ENCODE measurements at regions not wholly inside any gene's neighbourhood (a gene's known extent, or its start where the extent isn't known, plus 50 kb on each side); places are given as distances from the start of the nearest gene placed in this dataset.

- DNase-seq (ENCODE audit: low read depth, low spot score), result no peak
- TF ChIP-seq POLR2AphosphoS5 (IDR thresholded peaks at IDR 0.05; ENCODE audit: borderline replicate concordance, low read depth, low read length), result no peak
- no peak for TF ChIP-seq EZH2 (IDR thresholded peaks at IDR 0.05)
- no peak for TF ChIP-seq FOXP2 (optimal IDR thresholded peaks at IDR 0.05; ENCODE audit: control extremely low read depth, extremely low read length, insufficient read depth)
- no peak overlapping the region for H3K27ac ChIP-seq
- no peak overlapping the region for H3K9ac ChIP-seq (ENCODE audit: insufficient read length)
- no peak overlapping the region for H3K4me3 ChIP-seq
- no peaks in the 10 kb centered on the region for H3K36me3 ChIP-seq (ENCODE audit: insufficient read depth, low read length)
- H3K9me3 ChIP-seq (ENCODE audit: low read depth, low read length), result no peaks in the 10 kb centered on the region
Measured at GRCh38 chr2:173580956-173581355, 226.3 kb downstream of the CDCA7 start.

- DNase-seq (ENCODE audit: low read depth, low spot score), result no peak
- TF ChIP-seq POLR2AphosphoS5 (IDR thresholded peaks at IDR 0.05; ENCODE audit: borderline replicate concordance, low read depth, low read length) (no peak), EZH2 (IDR thresholded peaks at IDR 0.05) (no peak), FOXP2 (optimal IDR thresholded peaks at IDR 0.05; ENCODE audit: control extremely low read depth, extremely low read length, insufficient read depth) (no peak)
- Histone ChIP-seq H3K36me3 (ENCODE audit: insufficient read depth, low read length) (no peaks in the 10 kb centered on the region), H3K4me3 (no peak overlapping the region), H3K27ac (no peak overlapping the region), H3K9me3 (ENCODE audit: low read depth, low read length) (no peaks in the 10 kb centered on the region), H3K9ac (ENCODE audit: insufficient read length) (no peak overlapping the region)
Measured at GRCh38 chr2:173583196-173583595, 228.5 kb downstream of the CDCA7 start.

DNA sequence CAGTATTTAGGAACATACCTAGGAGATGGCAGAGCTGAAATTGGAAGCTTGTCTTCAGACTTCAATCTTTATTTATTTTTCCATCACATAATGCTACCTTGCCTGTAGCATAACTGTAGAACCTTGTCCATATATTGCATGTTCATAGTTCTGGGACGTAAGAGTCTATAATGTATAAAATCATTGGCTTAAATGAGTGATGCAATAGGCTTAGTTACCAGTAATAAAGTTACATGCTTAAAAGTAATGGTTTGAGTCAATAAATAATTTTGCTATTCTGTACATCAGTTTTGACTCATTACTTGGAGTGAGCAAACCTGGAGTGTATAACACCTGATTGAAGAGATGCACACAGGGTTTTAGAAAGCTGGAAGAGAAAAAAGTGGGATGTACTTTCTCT, 229.3 kb downstream of the CDCA7 start:
- no peak for TF ChIP-seq EZH2 (IDR thresholded peaks at IDR 0.05)
- no peak for TF ChIP-seq FOXP2 (optimal IDR thresholded peaks at IDR 0.05; ENCODE audit: control extremely low read depth, extremely low read length, insufficient read depth)
- TF ChIP-seq POLR2AphosphoS5 (IDR thresholded peaks at IDR 0.05; ENCODE audit: borderline replicate concordance, low read depth, low read length), result no peak
- no peak overlapping the region for H3K27ac ChIP-seq
- no peaks in the 10 kb centered on the region for H3K9me3 ChIP-seq (ENCODE audit: low read depth, low read length)
- H3K36me3 ChIP-seq (ENCODE audit: insufficient read depth, low read length), result no peaks in the 10 kb centered on the region
- DNase-seq (ENCODE audit: low read depth, low spot score), result no peak
- H3K4me3 ChIP-seq, result no peak overlapping the region
- no peak overlapping the region for H3K9ac ChIP-seq (ENCODE audit: insufficient read length)

DNA sequence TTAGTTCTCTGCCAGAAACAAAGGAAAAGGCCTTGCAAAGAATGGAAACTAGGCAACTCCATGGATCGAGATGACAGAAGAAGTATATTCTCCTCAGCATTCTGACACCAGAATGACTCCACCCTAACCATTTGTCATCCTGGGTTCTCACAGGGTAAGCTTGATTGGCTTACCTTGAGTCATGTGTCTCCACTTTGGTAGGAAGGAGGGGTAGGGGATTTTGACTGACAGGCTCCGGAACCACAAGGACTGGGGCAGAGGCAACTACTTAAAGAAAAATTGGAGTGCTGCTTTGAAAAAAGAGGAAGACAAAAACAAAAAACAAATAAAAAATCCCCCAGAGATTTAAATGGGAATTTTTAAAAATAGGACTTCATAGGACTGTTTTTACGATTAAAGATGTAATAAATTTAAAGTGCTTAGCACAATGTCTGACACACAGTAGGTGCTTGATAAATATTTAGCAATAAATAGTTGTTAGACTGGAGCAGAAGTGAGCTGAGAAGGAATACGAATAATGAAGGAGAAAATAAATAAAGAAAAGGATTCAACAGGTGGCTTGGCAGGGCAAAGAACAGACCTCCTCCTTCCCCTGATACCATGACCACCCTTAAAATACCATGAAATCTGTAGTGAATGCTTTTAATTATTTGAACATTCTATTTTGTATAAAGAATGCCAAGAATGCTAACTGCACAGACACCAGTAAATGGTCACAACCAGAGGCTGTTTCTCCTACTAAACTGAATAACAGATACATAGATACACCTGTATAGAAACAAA, 230.2 kb downstream of the CDCA7 start:
- H3K27ac ChIP-seq, result no peak overlapping the region
- DNase-seq (ENCODE audit: low read depth, low spot score), result no peak
- H3K9ac ChIP-seq (ENCODE audit: insufficient read length), result no peak overlapping the region
- H3K36me3 ChIP-seq (ENCODE audit: insufficient read depth, low read length), result no peaks in the 10 kb centered on the region
- H3K9me3 ChIP-seq (ENCODE audit: low read depth, low read length), result no peaks in the 10 kb centered on the region
- H3K4me3 ChIP-seq, result no peak overlapping the region
- no peak for TF ChIP-seq FOXP2 (optimal IDR thresholded peaks at IDR 0.05; ENCODE audit: control extremely low read depth, extremely low read length, insufficient read depth)
- no peak for TF ChIP-seq POLR2AphosphoS5 (IDR thresholded peaks at IDR 0.05; ENCODE audit: borderline replicate concordance, low read depth, low read length)
- TF ChIP-seq EZH2 (IDR thresholded peaks at IDR 0.05), result no peak

DNA sequence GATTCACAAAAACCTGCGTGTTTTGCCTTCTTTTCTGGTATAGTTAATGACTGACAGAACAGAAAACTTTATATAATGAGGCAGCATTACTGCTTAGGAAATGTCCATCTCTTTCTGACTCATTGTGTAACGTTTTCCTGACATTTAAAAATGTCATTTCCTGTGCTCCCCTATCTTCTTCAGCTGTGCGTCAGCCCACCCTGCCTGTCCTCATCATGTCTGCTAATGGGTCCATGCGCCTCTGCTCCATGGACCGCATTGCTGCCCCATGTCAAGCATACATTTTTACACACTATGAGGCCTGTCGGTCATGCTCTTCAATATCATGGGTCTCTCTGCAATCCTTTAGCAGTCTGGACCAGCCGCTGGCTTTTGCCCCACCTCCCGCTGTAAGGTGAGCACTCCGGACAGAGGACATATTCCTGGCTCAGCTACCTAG, 234.3 kb downstream of the CDCA7 start:
- no peak overlapping the region for H3K9ac ChIP-seq (ENCODE audit: insufficient read length)
- no peaks in the 10 kb centered on the region for H3K36me3 ChIP-seq (ENCODE audit: insufficient read depth, low read length)
- TF ChIP-seq EZH2 (IDR thresholded peaks at IDR 0.05) (no peak), FOXP2 (optimal IDR thresholded peaks at IDR 0.05; ENCODE audit: control extremely low read depth, extremely low read length, insufficient read depth) (no peak), POLR2AphosphoS5 (IDR thresholded peaks at IDR 0.05; ENCODE audit: borderline replicate concordance, low read depth, low read length) (no peak)
- no peak overlapping the region for H3K27ac ChIP-seq
- no peak for DNase-seq (ENCODE audit: low read depth, low spot score)
- H3K4me3 ChIP-seq, result no peak overlapping the region
- no peaks in the 10 kb centered on the region for H3K9me3 ChIP-seq (ENCODE audit: low read depth, low read length)

DNA sequence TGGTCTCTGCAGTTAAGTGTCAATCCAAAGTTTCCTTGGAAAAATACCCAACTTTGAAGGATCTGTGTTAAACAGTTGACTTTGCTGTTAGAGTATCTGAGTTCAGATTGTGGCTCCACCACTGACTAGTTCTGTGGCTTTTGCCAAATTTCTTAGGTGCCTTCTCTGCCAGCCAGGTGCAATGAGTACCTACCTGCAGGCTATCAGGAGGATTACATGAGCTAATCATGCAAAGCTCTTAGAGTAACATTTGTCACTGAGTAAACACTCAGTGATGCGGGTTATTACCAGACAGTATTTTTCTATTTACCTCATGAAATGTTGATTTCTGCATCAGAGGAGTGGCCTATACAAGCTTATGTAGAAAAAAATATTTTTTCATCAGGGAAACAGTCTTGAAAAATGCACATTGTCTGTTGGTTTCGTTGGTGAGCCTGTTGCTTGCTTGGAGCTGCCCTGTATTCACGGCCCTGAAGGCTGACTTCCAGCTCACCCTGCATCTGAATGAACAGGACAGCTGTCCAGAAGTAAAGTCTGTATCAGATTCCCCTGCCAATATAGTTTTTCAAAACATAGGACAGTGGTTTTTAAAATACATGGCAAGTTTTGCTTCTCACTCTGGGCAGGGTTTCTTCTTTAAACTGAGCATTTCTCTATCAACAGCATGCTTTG, 235.1 kb downstream of the CDCA7 start:
- TF ChIP-seq FOXP2 (optimal IDR thresholded peaks at IDR 0.05; ENCODE audit: control extremely low read depth, extremely low read length, insufficient read depth) (no peak), POLR2AphosphoS5 (IDR thresholded peaks at IDR 0.05; ENCODE audit: borderline replicate concordance, low read depth, low read length) (no peak), EZH2 (IDR thresholded peaks at IDR 0.05) (no peak)
- Histone ChIP-seq H3K9me3 (ENCODE audit: low read depth, low read length) (no peaks in the 10 kb centered on the region), H3K9ac (ENCODE audit: insufficient read length) (no peak overlapping the region), H3K36me3 (ENCODE audit: insufficient read depth, low read length) (no peaks in the 10 kb centered on the region), H3K4me3 (no peak overlapping the region), H3K27ac (no peak overlapping the region)
- no peak for DNase-seq (ENCODE audit: low read depth, low spot score)

- no peaks in the 10 kb centered on the region for H3K36me3 ChIP-seq (ENCODE audit: insufficient read depth, low read length)
- H3K9ac ChIP-seq (ENCODE audit: insufficient read length), result no peak overlapping the region
- H3K27ac ChIP-seq, result no peak overlapping the region
- no peak for TF ChIP-seq POLR2AphosphoS5 (IDR thresholded peaks at IDR 0.05; ENCODE audit: borderline replicate concordance, low read depth, low read length)
- TF ChIP-seq EZH2 (IDR thresholded peaks at IDR 0.05), result no peak
- TF ChIP-seq FOXP2 (optimal IDR thresholded peaks at IDR 0.05; ENCODE audit: control extremely low read depth, extremely low read length, insufficient read depth), result no peak
- no peaks in the 10 kb centered on the region for H3K9me3 ChIP-seq (ENCODE audit: low read depth, low read length)
- no peak overlapping the region for H3K4me3 ChIP-seq
- DNase-seq (ENCODE audit: low read depth, low spot score), result no peak
Measured at GRCh38 chr2:173590276-173590861, 235.7 kb downstream of the CDCA7 start.

- TF ChIP-seq FOXP2 (optimal IDR thresholded peaks at IDR 0.05; ENCODE audit: control extremely low read depth, extremely low read length, insufficient read depth), result no peak
- no peak for TF ChIP-seq EZH2 (IDR thresholded peaks at IDR 0.05)
- TF ChIP-seq POLR2AphosphoS5 (IDR thresholded peaks at IDR 0.05; ENCODE audit: borderline replicate concordance, low read depth, low read length), result no peak
- H3K27ac ChIP-seq, result no peak overlapping the region
- H3K9ac ChIP-seq (ENCODE audit: insufficient read length), result no peak overlapping the region
- no peak for DNase-seq (ENCODE audit: low read depth, low spot score)
- H3K36me3 ChIP-seq (ENCODE audit: insufficient read depth, low read length), result no peaks in the 10 kb centered on the region
- H3K9me3 ChIP-seq (ENCODE audit: low read depth, low read length), result no peaks in the 10 kb centered on the region
- H3K4me3 ChIP-seq, result no peak overlapping the region
Measured at GRCh38 chr2:173593109-173593508, 238.4 kb downstream of the CDCA7 start.
